Activated CD8-positive, alpha-beta memory T cell treated with anti-CD3 and anti-CD28 coated beads, Interleukin-2, amount 50 U/mL, for 48 hours (primary cell): ENCODE measurements at regions not wholly inside any gene's neighbourhood (a gene's known extent, or its start where the extent isn't known, plus 50 kb on each side); places are given as distances from the start of the nearest gene placed in this dataset.
"Not testable (repeated sequence)": the region's sequence is repeated elsewhere in the genome, so short reads cannot be mapped to it uniquely, and the experiment has no call there.

ENCODE experiments used
- DNase-seq: peaks from one replicate; pipeline ENCODE4 v3.0.0-alpha.2; 2020

- DNase-seq = no peak
Observed at GRCh38 chr2:11998218-11998617, 251.8 kb downstream of the LPIN1 start.

GRCh38 chr2:11998626-11999378 is 252.4 kb downstream of the LPIN1 start:
- DNase-seq = no peak

GRCh38 chr2:12001621-12002020 is 255.2 kb downstream of the LPIN1 start:
- DNase-seq = no peak

GRCh38 chr2:12002215-12002614 is 255.8 kb downstream of the LPIN1 start:
- no peak for DNase-seq

- DNase-seq = no peak
Observed at GRCh38 chr2:12004713-12005112, 258.3 kb downstream of the LPIN1 start.

- peak; percentile 74 for DNase-seq
Observed at GRCh38 chr2:12005886-12006681, 259.7 kb downstream of the LPIN1 start.

GRCh38 chr2:12006850-12007249 is 260.4 kb downstream of the LPIN1 start:
- no peak for DNase-seq

- DNase-seq = no peak
Observed at GRCh38 chr2:12007282-12007681, 260.9 kb downstream of the LPIN1 start.

- no peak for DNase-seq
Observed at GRCh38 chr2:12008425-12009061, 262.1 kb downstream of the LPIN1 start.

GRCh38 chr2:12009323-12009905 is 263.0 kb downstream of the LPIN1 start:
- no peak for DNase-seq

- no peak for DNase-seq
Observed at GRCh38 chr2:12010059-12010458, 263.6 kb downstream of the LPIN1 start.

GRCh38 chr2:12010779-12011178 is 264.3 kb downstream of the LPIN1 start:
- DNase-seq = no peak

GRCh38 chr2:12014088-12014960 is 267.9 kb downstream of the LPIN1 start:
- no peak for DNase-seq

GRCh38 chr2:12017499-12018157 is 271.2 kb downstream of the LPIN1 start:
- DNase-seq = no peak

GRCh38 chr2:12018726-12019125 is 272.3 kb downstream of the LPIN1 start:
- not testable (repeated sequence) for DNase-seq

- no peak for DNase-seq
Observed at GRCh38 chr2:12020833-12021469, 274.5 kb downstream of the LPIN1 start.

GRCh38 chr2:12024197-12024907 is 277.9 kb downstream of the LPIN1 start:
- DNase-seq = not testable (repeated sequence)

- DNase-seq = no peak
Observed at GRCh38 chr2:12027136-12027535, 280.7 kb downstream of the LPIN1 start.

- DNase-seq = no peak
Observed at GRCh38 chr2:12031866-12032265, 285.4 kb downstream of the LPIN1 start.

GRCh38 chr2:12032398-12032797 is 286.0 kb downstream of the LPIN1 start:
- DNase-seq = no peak

- no peak for DNase-seq
Observed at GRCh38 chr2:12032975-12033374, 286.5 kb downstream of the LPIN1 start.
